Progenitor cell of endocrine pancreas (in vitro differentiated cells): ENCODE measurements at regions not wholly inside any gene's neighbourhood (a gene's known extent, or its start where the extent isn't known, plus 50 kb on each side); places are given as distances from the start of the nearest gene placed in this dataset.

Source experiments
- DNase-seq: peaks from one replicate; pipeline ENCODE4 v3.0.0; 2021; ENCODE audit warnings: low spot score; ENCODE audit not compliant: unreplicated experiment
- H3K27ac Mint-ChIP-seq: 2 replicates; pipeline ENCODE4 v1.8.0; 2021; ENCODE audit warnings: mild to moderate bottlenecking, moderate library complexity, mixed read lengths
- H3K27me3 Mint-ChIP-seq: 2 replicates; pipeline ENCODE4 v1.8.0; 2021; ENCODE audit warnings: mixed read lengths
- H3K36me3 Mint-ChIP-seq: 2 replicates; pipeline ENCODE4 v1.8.0; 2022; ENCODE audit warnings: mixed read lengths; ENCODE audit not compliant: insufficient read depth
- H3K4me1 Mint-ChIP-seq: 2 replicates; pipeline ENCODE4 v1.8.0; 2021; ENCODE audit warnings: low read depth, mixed read lengths
- H3K4me3 Mint-ChIP-seq: 2 replicates; pipeline ENCODE4 v1.8.0; 2021; ENCODE audit warnings: low read depth, mild to moderate bottlenecking, moderate library complexity, mixed read lengths
- H3K9me3 Mint-ChIP-seq: 2 replicates; pipeline ENCODE4 v1.8.0; 2021; ENCODE audit warnings: low read depth, mixed read lengths
- TF ChIP-seq, protein P1 (sequence below): fragments of 200-600 bp; sonication (generic); IDR thresholded peaks from one replicate; pipeline ENCODE4 v1.5.0; 2021; ENCODE audit warnings: antibody characterized with exemption, mild to moderate bottlenecking; ENCODE audit not compliant: unreplicated experiment

DNA sequence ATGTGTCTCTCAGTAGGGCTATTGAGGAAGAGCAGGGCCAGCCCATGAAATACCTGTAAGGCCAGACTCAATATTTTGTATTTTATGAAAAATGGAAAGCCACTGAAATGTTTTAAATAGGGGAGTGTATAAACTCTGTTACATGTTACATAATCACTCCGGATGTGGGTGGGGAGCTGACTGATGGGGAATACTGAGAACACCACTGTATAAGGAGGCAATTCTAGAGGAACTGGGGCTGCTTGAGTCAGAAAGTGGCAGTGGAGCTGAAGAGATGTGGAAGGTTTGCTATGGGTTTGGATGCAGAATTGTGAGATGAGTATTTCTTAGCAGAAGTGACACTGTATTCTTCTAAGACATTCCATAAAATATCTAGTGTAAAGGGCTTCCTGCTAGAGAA is 647.8 kb upstream of the LCORL start:
- Mint-ChIP-seq H3K9me3 (peaks cover 4% of the 10 kb centered on the region), H3K27ac (no peak overlapping the region), H3K4me1 (no peaks in the 10 kb centered on the region), H3K27me3 (no peaks in the 10 kb centered on the region), H3K4me3 (no peak overlapping the region), H3K36me3 (no peaks in the 10 kb centered on the region)
- TF ChIP-seq, protein P1, sequence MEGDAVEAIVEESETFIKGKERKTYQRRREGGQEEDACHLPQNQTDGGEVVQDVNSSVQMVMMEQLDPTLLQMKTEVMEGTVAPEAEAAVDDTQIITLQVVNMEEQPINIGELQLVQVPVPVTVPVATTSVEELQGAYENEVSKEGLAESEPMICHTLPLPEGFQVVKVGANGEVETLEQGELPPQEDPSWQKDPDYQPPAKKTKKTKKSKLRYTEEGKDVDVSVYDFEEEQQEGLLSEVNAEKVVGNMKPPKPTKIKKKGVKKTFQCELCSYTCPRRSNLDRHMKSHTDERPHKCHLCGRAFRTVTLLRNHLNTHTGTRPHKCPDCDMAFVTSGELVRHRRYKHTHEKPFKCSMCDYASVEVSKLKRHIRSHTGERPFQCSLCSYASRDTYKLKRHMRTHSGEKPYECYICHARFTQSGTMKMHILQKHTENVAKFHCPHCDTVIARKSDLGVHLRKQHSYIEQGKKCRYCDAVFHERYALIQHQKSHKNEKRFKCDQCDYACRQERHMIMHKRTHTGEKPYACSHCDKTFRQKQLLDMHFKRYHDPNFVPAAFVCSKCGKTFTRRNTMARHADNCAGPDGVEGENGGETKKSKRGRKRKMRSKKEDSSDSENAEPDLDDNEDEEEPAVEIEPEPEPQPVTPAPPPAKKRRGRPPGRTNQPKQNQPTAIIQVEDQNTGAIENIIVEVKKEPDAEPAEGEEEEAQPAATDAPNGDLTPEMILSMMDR, result no peak
- no peak for DNase-seq

DNA sequence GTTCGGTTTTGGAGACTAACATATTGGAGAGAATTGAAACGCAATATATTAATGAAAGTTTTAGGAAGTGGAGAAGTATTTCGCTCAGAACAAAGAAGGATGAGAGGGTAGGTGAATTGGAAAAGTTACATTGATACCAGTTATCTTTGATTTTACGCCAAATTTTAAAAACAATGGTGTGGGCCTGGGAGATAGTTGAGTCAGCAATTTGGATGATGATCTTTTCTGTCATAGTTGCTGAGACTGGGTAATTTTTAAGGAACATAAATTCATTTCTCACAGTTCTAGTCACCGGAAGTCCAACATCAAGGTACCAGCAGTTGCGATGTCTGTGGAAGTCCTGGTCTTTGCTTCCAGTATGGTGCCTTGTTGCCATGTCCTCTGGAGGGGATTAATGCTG is 644.8 kb upstream of the LCORL start:
- TF ChIP-seq, protein P1, result no peak
- no peaks in the 10 kb centered on the region for H3K27me3 Mint-ChIP-seq
- no peaks in the 10 kb centered on the region for H3K4me1 Mint-ChIP-seq
- DNase-seq, result no peak
- H3K36me3 Mint-ChIP-seq, result no peaks in the 10 kb centered on the region
- H3K4me3 Mint-ChIP-seq, result no peak overlapping the region
- no peak overlapping the region for H3K27ac Mint-ChIP-seq
- no peaks in the 10 kb centered on the region for H3K9me3 Mint-ChIP-seq

DNA sequence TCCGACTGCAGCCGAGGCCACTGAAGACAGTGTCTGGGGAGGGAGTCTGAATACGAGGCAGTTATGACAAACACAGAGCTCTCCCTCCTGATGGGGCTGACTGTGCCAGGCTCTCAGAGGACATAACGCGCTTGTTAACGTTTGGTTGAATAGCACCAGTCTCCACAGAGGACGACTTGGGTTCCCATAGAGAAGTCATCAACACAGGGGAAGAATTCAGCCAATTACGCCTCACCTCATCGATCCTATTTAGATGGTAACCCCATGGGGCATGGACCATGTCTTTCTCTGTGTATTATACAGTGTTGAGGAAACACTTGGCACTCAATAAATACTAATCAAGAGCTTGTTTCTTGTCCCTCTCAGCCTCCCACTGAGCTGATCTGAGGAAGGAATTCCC is 642.6 kb upstream of the LCORL start:
- no peak for DNase-seq
- Mint-ChIP-seq H3K4me3 (no peak overlapping the region), H3K9me3 (no peaks in the 10 kb centered on the region), H3K27ac (no peak overlapping the region), H3K4me1 (no peaks in the 10 kb centered on the region), H3K27me3 (no peaks in the 10 kb centered on the region), H3K36me3 (no peaks in the 10 kb centered on the region)
- TF ChIP-seq, protein P1, result no peak

DNA sequence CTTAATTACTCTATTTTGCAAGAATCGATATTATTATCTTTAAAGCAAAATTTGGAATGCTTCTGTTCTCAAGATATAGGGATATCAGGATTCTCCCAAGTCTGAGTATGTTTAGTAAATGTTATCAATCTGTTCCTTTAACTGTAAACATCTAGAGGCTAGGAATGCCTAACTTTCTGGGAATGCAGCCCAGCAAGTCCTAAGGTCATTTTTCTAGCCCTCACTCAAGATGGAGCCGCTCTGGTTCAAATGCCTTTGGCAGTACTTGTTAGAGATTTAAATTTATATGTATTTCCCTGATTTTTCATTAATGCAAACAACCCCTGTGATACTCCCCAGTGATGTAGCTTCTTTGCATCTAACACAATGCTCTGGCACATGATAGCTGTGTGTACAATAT is 623.8 kb upstream of the LCORL start:
- TF ChIP-seq, protein P1, result no peak
- H3K27ac Mint-ChIP-seq, result no peak overlapping the region
- DNase-seq, result no peak
- H3K27me3 Mint-ChIP-seq, result no peaks in the 10 kb centered on the region
- H3K4me1 Mint-ChIP-seq, result peaks cover 11% of the 10 kb centered on the region
- no peak overlapping the region for H3K4me3 Mint-ChIP-seq
- no peaks in the 10 kb centered on the region for H3K36me3 Mint-ChIP-seq
- peaks cover 10% of the 10 kb centered on the region for H3K9me3 Mint-ChIP-seq

DNA sequence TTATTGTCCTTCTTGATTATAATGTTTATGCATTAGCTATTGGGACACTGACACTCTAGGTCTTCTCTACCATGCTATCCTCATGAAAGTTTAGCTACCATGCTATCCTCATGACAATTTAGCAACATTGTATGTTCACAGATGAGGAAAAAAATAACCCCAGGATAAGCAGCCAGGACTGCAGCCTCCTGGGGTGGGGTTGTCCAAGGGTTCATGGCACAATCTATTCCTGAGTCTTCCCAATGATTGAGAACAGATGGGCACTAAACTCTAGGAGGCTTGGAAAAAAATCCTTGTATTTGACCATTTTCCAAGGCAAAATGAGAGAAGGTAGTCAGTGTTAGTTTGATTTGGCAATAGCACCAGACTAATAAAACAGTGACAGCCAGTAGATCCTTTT is 619.8 kb upstream of the LCORL start:
- no peak overlapping the region for H3K4me3 Mint-ChIP-seq
- H3K36me3 Mint-ChIP-seq, result no peaks in the 10 kb centered on the region
- TF ChIP-seq, protein P1, result no peak
- no peaks in the 10 kb centered on the region for H3K9me3 Mint-ChIP-seq
- H3K4me1 Mint-ChIP-seq, result peaks cover 11% of the 10 kb centered on the region
- H3K27ac Mint-ChIP-seq, result no peak overlapping the region
- DNase-seq, result no peak
- no peaks in the 10 kb centered on the region for H3K27me3 Mint-ChIP-seq
